OCI-M2 (cell line): ENCODE measurements at regions not wholly inside any gene's neighbourhood (a gene's known extent, or its start where the extent isn't known, plus 50 kb on each side); places are given as distances from the start of the nearest gene placed in this dataset.

Experiments used
- DNase-seq: peaks from one replicate; lab custom pipeline; 2025; ENCODE audit not compliant: unreplicated experiment; lab: John Stamatoyannopoulos, UW

DNA sequence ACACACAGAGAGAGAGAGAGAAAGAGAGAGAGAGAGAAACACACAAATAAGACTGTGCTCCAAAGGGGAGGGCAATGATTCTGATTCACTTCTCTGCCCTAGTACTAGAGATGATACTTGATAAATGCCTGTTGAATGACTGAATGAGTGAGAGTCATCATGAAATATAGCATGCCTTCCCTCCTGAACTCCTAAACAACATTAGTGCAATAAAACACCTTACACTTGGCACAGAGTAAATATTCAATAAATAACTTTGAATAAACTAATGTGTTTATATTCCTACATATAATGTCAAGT, 511.2 kb upstream of the RAG2 start:
- no peak for DNase-seq

DNA sequence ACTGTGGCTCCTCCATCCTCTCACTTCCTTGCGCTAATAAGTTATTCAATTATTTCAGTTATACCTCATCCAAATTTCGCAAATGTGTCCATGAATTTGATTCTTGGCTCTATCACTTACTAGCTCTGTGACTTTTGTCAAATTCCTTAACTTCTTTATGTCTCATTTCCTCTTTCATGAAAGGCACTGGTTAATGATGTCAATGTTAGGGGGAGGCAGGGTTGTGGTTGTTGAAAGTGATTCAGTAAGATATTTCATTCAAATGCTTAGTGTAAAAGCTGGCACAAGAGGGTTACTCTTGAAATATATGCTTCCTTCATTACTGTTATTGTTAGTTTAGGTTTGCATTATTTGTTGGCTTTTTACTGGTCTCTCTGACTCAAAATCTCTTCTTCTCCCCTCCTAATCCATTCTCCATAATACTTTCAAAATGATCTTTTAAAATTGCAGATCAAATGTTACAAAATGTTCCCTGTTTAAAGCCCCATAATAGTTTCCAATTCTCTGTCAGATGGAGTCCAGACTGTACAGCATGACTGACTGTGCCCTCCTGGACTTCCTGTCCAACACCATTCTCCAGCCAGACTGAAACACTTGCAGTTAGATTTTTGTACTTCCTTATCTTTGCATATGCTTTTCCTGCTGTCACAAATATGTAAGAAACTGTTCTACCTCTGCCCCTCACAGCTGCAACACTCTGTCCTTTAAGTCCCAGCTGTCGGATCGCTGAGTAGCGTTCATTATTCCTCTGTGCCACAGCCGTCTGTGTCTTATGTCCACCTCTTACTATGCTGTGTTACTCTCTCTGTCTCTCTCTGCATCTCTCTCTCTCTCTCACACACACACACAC, 510.6 kb upstream of the RAG2 start:
- DNase-seq = no peak

DNA sequence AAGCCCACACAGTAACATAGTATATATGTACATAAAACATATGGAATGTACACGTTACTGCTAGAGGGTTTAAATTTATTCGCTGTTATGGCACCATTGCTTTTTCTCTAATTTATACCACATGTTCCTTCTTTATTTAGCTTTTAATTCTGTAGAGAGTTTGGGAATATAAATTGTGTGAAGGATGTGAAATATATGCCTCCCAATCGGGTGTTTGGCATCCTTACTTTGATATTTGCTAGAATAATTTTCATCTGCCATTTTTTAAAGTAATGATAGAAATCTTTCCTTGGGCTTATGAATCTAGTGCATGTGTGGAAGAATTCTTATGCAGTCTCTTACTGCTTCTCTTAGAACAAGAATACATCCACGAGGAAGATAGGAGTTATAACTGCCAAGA, 509.8 kb upstream of the RAG2 start:
- DNase-seq = no peak

DNA sequence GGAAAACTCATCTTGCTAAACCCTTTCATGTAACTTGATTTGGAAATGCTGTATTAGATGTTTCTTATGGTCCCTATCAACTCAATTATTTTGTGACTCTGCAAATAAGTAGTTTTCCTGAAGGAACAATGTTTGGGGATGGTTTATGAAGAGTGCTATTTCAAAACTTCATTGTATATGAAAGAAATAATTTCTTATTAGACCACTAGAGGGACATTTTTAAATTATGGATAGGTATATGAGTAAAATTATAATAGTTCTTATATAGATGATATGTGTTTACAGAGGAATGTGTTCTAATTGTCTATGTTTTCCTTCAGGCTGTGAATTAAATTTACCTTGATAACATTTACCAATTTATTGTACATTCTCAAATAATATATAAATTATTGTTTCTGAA, 509.4 kb upstream of the RAG2 start:
- no peak for DNase-seq

DNA sequence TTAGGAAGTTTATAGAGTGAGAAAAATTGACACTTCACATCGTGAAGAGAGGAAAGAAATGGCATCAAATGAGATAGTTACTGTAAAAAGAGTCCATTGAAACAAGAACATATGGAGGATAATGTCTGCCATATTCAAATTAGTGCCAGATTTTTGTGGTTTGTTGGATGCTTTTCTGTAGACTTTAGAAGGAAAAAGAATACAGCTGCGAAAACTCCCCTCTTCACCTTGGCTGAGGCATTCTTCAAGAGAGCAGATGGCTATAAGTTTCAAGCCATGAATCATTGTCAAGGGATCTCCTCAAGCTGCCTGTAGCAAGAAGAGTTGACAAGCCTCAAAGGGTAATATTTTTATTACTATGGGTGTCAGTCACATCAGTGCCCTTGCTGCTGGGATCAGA, 507.4 kb upstream of the RAG2 start:
- DNase-seq = no peak

DNA sequence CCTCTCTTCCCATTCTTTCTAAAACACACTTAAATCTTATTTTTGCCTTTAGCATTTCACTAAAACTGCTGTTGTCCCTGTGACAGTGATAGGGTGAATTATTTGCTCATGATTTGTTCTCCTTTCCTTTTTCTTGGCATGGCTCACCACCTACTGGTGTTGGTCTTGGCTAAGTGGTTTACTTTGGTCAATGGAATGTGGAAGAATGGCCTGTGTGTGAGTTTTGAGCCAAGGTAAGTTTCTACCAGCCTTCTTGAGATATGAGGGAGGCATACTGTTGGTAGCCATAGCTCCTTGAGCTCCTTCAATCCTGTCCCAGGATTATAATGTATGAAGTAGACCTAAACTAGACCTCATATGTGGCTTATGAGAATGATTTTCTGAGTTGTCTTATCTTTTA, 506.3 kb upstream of the RAG2 start:
- DNase-seq = no peak

DNA sequence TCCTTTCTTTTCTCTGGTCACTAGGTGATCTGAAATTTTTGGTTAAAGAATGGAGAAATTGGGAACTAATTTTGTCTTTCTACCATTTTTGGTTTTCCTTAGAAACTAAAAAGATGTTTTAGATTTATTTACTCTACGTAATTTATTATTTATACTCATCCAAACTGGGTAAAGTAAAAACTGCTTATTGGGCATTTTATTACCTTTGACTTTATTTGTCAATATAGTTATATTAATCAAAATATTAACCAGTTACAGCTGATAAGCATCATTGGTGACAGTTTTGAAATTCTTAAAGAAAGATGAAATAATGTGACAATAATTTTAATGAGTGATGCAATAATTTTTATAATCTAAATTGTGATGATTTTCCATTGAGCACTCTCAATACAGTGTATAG, 502.0 kb upstream of the RAG2 start:
- no peak for DNase-seq

DNA sequence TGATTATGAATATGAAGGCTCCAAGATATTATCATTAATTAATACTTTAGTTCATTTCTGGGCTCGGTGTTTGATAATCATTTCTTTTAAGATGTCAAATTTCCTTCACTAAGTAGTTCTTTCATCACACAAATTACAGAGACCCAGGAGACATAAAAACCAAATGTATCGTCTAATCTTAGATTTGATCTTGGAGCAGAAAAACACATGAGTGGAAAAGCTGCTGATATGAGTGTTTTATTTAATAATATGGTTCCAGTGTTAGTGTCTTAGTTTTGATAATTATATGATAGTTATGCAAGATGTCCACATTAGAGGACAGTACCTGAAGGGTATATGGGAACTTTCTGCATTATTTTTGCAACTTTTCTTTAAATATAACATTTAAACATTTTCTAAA, 494.5 kb upstream of the RAG2 start:
- DNase-seq = no peak

DNA sequence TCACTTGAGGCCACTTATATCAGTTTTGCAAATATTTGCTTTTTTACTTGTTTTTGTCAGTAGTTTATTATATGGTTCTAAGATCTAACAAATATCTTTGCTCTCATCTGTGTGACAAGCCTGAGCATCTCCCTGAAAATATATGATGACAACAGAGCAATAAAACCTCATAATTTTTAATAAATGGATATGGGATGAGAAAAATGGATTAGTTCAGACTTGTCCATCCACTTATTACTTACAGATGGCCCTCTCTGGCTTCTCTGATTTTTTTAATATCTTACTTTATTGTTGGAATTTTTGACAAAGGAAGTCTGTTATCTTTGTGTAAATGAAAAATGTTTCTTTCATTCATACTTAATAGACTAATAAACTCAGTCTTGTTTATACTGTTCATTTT, 491.4 kb upstream of the RAG2 start:
- DNase-seq = no peak

DNA sequence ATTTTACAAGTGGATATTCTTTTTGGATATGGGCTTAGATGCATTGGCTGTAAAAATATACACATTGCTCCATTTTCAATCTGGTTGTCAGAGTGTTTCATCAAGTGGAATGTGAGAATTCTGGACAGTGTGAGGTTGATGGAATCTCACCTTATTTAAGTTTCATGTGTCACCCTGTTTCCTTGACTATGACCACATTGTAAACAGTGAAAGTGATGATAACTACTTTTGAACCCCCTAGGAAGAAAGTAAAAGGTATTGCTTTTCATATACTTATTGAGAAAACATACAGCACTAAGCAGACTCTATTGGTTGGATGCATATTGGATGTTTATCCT, 490.5 kb upstream of the RAG2 start:
- no peak for DNase-seq

DNA sequence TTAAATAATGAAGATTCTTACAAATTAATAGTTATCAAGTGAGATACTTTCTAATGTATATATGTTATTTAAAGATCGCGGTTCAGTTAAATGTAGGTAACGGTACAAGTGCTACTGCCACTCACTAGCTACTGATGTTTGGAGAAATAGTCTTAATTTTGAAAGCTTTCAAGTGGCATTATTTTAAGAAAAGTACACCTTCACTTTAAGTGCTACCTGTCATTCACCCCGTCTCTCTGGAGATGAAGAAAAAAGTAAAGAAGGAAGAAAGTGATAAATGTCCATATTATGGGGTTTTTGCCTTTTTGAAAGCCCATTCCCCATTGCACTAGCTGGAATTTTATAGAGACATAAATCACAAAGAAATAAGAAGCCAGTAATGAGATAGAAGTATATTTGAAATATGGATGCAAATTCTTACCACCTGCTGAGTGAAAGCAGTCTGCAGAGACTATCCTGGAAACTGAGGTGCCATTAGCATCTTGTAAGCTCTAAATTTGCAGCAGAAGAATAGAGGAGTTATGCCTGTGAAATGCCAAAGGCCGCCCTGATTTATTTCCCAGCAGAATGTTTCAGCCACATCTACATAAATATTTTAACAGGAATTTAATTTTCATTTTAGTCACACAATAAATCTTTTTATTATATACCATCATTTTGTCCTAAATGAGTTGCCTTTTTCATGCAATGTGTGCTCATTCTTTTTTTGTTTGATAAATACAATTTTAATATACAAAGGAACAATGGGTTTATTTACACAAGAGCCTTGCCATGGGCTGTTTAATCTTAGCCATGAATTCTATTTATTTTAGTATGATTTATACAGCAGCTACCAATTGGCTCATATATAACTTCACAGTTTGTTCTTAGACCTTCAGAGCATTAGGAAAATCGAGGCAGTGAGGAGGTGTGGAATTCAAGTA, 489.9 kb upstream of the RAG2 start:
- DNase-seq = no peak

DNA sequence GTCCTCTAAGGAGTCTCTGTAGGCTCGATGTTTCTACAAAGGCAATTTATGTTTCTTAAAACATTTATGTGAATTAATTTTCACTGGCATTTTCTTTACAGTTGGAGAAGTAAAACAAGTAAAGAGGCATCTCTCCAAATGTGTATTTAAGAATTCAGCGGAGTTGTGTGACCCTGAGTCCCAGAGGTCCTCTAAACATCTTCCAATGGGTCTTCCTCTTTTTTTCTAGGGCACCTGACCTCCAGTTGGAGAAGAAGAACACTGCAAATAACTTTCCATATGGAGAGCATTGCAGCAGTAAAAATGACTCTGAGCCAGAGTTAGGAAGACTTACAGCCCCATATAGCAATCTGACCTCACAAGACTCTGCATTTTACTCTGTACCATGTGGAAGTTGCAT, 480.5 kb upstream of the RAG2 start:
- DNase-seq = no peak

DNA sequence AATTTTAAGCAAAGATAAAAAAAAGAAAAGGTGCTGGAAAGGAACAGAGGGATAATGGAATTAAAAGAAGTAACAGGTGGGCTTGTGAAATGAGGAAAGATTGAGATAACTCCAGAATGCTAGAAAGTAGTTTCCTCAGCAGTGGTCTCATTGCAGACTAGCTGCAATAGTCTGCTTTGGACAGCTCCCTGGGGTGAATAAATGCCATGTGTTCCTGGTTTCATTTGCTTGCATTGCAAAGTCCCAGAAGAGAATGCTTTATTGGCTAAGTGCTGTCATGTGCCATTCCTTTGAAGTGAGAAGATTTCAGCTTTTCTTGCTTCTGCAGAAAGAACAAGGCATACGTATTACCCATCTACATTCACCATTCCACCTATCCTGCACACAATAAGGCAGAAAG, 478.8 kb upstream of the RAG2 start:
- no peak for DNase-seq

DNA sequence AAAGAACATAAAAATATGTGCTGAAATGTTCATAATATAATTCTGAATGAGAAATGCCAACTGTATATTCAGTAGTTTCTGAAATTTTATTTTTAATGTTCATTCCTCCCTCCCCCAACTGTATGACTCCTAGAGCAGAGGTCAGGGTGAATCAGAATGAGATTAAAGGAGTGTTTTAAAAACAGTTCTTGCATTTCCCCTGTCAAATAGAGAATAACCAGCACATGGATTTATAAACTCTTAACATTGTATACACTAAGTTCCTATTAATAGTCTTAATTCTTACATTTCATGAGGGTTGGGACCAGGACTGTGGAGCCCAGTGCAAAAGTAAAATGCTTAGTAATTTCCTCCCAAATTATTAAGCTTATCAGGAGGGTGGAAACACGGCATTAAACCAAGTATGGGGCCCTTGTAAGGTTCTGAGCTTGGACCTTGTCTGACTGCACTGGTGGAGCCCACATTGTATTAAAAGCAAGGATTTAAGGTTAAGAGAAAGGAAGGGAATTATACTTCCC, 474.6 kb upstream of the RAG2 start:
- no peak for DNase-seq

DNA sequence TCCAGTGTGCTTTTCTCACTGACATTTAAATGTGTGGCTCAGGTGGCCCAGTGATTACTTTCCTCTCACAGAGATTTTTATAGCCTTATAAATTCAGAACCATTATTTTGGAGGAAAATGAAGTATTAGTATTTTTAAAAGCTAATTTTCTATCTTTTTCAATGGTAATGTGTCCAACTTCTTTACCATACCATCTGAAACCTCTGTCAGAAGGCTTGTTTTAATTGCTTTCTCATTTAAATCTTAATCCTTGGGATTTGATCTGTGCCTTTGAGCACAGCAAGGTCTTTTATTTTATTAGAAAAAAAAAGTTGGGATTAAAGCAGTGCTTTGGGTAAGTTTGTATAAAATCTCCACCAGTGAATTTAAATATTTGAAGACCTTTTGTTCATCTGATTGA, 452.3 kb upstream of the RAG2 start:
- no peak for DNase-seq

DNA sequence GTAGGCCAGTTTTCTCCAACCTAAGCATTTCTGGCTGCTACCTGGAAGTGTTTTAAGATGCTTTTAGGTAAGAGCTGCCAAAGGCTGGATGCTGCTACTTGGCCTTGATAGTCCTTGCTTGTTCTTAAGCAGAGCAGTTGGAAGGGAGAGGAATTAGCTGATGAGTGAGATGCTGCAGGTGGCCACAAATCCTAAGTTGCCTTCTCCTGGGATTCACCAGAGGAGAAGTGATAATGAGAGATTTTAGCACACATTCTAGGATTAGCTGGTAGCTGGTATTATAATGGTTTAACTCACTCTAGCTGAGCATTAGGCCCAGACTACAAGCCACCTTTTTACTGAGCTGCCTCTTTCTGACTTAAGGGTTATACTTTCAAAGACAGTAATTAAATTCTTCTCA, 442.9 kb upstream of the RAG2 start:
- DNase-seq = no peak

DNA sequence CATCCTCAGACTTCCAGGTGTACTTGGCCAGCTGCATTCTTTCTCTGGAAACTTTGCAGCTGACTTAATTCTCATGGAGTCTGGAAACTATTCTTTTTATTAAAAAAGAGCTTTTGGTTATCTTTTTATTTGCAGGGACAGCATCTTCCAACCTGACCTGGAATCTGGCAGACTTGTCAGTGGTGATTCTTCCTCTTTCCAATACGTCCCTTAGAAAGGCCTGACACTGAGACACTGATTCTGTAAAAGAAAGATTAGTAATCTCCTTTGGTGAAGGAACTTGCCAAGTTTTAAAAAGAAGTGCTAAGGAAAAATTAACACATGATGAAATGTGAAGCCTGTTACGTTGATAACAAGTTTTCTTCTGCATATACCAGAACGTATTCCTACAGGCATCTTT, 440.9 kb upstream of the RAG2 start:
- DNase-seq = no peak

DNA sequence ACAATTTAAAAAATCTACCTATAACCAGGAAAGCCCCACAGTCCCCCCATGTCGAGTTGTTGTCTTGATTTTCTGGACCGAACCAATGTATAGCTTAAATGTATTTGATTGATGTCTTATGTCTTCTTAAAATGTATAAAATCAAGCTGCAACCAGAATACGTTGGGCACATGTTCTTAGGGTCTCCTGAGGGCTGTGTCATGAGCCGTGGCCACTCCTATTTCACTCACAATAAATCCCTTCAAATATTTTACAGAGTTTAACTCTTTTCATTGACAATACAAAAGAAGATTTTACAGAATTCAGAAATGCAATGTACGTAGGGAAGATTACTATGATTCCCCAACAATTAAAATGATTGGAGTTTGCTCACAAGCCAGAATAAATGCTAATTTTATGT, 428.7 kb upstream of the RAG2 start:
- no peak for DNase-seq

DNA sequence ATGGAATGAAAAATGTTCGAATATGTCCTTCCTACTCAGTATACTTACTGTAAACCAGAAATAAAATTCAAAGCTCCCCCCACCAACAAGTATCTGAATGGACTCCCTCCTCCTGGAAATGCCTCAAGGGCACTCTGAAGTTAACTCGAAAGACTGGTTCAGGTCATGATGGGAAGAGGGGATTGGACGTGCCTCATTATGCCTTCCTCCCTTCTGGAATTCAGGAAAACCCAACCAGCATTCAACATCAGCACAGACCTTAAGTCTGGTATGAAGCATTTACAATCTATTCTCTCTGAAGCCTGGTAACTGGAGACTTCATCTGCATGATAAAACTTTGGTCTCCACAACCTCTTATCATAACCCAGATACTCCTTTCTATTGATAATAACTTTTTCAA, 428.3 kb upstream of the RAG2 start:
- no peak for DNase-seq

DNA sequence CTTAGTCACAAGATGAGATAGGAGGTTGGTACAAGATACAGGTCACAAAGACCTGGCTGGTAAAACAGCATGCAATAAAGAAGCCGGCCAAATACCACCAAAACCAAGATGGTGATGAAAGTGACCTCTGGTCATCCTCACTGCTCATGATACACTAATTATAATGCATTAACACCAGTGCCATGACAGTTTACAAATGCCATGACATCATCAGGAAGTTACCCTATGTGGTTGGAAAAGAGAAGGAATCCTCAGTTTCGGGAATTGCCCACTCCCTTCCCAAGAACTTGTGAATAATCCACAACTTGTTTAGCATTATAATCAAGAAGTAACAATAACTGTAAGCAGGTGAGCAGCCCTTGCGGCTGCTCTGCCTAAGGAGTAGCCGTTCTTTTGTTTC, 408.5 kb upstream of the RAG2 start:
- no peak for DNase-seq

DNA sequence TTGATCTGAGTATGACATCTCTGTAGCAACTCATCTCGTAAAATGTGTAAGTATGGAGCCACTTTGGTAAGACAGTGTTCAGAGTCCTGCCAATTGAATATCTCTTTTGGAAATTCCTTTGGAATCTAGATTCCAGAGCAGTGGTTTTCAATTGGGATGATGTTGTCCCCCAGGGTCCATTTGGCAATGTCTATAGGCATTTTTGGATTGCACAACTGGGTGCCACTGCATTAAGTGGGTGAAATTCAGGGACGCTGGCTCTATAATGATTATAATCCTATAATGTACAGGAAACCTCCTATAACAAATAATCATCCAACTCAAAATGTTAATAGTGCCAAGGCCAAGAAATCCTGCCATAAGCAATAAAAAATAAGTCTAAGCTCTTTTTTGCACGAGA, 404.8 kb upstream of the RAG2 start:
- DNase-seq = no peak

DNA sequence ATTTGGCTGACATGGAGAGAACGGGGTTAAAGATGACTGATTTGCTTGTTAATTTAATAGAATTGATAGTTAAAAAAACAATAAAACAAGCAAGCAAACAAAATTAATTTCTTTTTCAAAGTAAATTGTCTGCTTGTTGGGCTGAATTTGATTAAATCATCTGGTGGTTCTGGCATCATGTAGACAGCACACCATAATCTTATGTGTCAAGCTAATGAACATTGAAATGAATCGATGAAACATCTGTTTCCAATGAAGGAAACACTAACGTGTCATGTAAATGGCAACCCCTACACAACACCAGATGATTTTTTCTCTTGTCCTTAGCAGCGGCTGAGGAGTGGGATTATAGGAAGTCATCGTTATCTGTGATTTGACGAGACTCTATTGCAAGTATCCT, 399.6 kb upstream of the RAG2 start:
- DNase-seq = no peak
